ENCODE measurements at regions not wholly inside any gene's neighbourhood (a gene's known extent, or its start where the extent isn't known, plus 50 kb on each side); places are given as distances from the start of the nearest gene placed in this dataset.

DNA sequence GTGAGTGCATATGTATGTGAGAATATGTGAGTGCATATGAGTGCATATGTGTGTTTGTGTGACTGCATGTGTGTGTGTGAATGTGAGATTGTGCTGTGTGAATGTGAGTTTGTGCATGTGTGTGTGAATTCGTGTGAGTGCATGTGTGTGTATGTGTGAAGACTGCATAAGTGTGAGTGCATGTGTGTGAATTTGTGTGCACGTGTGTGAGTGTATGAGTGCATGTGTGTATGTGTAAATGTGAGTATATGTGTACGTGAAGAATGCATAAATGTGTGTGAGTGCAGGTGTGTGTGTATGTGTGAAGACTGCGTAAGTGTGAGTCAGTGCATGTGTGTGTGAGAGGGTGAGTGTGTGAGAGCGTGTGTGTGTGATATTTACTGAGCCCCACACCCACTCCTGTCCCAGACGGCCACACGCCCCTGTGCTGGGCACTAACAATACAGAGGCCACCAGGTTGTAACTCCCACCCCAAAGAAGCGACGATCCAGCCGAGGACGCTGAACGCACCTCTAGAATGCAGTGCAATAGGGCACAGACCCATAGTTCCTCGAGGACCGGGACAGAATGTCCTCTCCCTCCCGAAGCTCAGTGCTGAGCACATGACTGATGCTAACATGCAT, 97.8 kb downstream of the C16orf95 start:
- Histone ChIP-seq H3K36me3 (ENCODE audit: control insufficient read depth, insufficient read depth, low read length) (no peaks in the 10 kb centered on the region), H3K27ac (ENCODE audit: low read length) (no peak overlapping the region), H3K9me3 (ENCODE audit: control insufficient read depth, insufficient read depth, low read length) (no peaks in the 10 kb centered on the region), H3K27me3 (ENCODE audit: control insufficient read depth, insufficient read depth, low read length) (no peaks in the 10 kb centered on the region), H3K4me1 (ENCODE audit: control insufficient read depth, insufficient read depth, low read length) (no peaks in the 10 kb centered on the region), H3K4me3 (ENCODE audit: low read length) (no peak overlapping the region)
- no peak for DNase-seq (ENCODE audit: low read depth, low spot score)
- WGBS (ENCODE audit: insufficient coverage, insufficient read length): 100% methylated on average over 4 of the region's 15 CpGs

DNA sequence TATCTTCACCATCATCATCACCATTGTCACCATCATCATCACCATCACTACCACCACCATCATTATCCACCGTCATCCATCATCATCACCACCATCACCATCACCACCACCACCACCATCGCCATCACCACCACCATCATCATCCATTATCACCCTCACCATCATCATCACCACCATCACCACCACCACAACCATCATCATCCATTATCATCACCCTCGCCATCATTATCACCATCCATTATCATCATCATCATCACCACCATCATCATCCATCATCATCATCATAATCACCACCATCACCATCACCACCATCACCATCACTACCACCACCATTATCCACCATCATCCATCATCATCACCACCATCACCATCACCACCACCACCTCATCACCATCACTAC, 95.6 kb downstream of the C16orf95 start:
- Histone ChIP-seq H3K9me3 (ENCODE audit: control insufficient read depth, insufficient read depth, low read length) (no peaks in the 10 kb centered on the region), H3K27ac (ENCODE audit: low read length) (no peak overlapping the region), H3K36me3 (ENCODE audit: control insufficient read depth, insufficient read depth, low read length) (no peaks in the 10 kb centered on the region), H3K4me1 (ENCODE audit: control insufficient read depth, insufficient read depth, low read length) (no peaks in the 10 kb centered on the region), H3K27me3 (ENCODE audit: control insufficient read depth, insufficient read depth, low read length) (no peaks in the 10 kb centered on the region), H3K4me3 (ENCODE audit: low read length) (no peak overlapping the region)
- 90% methylated on average over 3 of the region's 3 CpGs for WGBS (ENCODE audit: insufficient coverage, insufficient read length)
- no peak for DNase-seq (ENCODE audit: low read depth, low spot score)

DNA sequence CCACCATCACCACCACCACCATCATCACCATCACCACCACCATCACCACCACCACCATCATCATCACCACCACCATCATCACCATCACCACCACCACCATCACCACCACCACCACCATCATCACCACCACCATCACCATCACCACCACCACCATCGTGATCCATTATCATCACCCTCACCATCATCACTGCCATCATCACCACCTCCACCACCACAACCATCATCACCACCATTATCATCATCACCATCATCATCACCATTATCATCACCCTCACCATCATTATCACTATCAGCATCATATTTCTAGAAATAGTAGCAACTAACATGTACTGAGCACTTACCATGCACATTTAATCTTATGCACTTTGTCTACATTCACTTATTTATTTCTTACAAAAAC, 94.9 kb downstream of the C16orf95 start:
- no CpG with 5 or more reads among the region's 1 CpG for WGBS (ENCODE audit: insufficient coverage, insufficient read length)
- H3K9me3 ChIP-seq (ENCODE audit: control insufficient read depth, insufficient read depth, low read length): no peaks in the 10 kb centered on the region
- no peak overlapping the region for H3K27ac ChIP-seq (ENCODE audit: low read length)

DNA sequence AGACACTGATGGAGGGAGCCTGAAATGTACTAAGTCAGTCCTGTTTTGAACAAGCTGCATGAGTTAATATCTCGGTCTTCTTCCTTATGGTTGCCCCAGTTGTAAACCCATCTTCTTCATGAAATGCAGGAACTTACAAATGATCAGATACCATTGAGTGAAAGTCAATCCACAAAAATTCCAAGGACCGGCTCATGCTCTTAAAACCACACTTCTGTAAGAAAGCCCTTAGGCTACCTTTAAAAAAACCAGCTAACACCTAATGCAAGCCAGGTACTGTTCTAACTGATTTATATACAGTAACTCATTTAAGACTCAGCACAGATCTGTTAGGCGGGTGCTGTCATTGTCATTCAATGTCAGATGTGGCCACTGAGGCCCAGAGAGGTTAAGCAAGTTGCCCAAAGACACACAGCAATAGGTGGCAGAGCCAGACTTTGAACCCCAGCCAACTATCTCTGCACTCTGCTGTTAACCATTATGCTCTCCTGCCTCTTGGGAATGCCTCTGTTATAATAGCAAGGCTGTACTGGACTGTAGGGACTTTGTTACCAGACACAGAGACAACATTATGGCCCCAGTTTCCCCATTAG, 93.4 kb downstream of the C16orf95 start:
- Histone ChIP-seq H3K27me3 (ENCODE audit: control insufficient read depth, insufficient read depth, low read length) (no peaks in the 10 kb centered on the region), H3K27ac (ENCODE audit: low read length) (no peak overlapping the region), H3K9me3 (ENCODE audit: control insufficient read depth, insufficient read depth, low read length) (no peaks in the 10 kb centered on the region), H3K4me1 (ENCODE audit: control insufficient read depth, insufficient read depth, low read length) (no peaks in the 10 kb centered on the region; the same call in 1 of the 2 replicates), H3K4me3 (ENCODE audit: low read length) (no peak overlapping the region), H3K36me3 (ENCODE audit: control insufficient read depth, insufficient read depth, low read length) (no peaks in the 10 kb centered on the region)
- WGBS (ENCODE audit: insufficient coverage, insufficient read length): no CpG with 5 or more reads among the region's 3 CpGs
- DNase-seq (ENCODE audit: low read depth, low spot score): no peak

More for the DNA sequence above, 94.9 kb downstream of the C16orf95 start:
- Histone ChIP-seq H3K4me1 (ENCODE audit: control insufficient read depth, insufficient read depth, low read length) (no peaks in the 10 kb centered on the region), H3K36me3 (ENCODE audit: control insufficient read depth, insufficient read depth, low read length) (no peaks in the 10 kb centered on the region), H3K4me3 (ENCODE audit: low read length) (no peak overlapping the region), H3K27me3 (ENCODE audit: control insufficient read depth, insufficient read depth, low read length) (no peaks in the 10 kb centered on the region)
- DNase-seq (ENCODE audit: low read depth, low spot score): no peak

DNA sequence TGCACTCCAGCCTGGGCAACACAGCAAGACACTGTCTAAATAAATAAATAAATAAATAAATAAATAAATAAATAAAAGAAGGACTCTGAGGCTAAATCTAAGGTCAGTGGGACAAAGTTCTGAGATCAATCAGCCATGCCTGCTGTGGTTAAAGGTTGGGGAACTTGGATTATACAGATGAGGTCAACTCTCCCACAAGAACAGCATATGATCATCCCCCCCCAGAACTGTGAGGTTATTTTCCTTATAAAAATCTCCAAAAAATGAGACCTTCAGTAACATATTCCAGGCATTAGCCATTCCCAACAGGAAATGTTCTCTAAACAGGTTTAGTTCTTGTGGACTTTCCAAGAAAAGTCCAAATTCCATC, 90.3 kb downstream of the C16orf95 start:
- Histone ChIP-seq H3K9me3 (ENCODE audit: control insufficient read depth, insufficient read depth, low read length) (no peaks in the 10 kb centered on the region), H3K4me1 (ENCODE audit: control insufficient read depth, insufficient read depth, low read length) (no peaks in the 10 kb centered on the region; the same call in 1 of the 2 replicates), H3K36me3 (ENCODE audit: control insufficient read depth, insufficient read depth, low read length) (no peaks in the 10 kb centered on the region), H3K27me3 (ENCODE audit: control insufficient read depth, insufficient read depth, low read length) (no peaks in the 10 kb centered on the region), H3K27ac (ENCODE audit: low read length) (no peak overlapping the region), H3K4me3 (ENCODE audit: low read length) (no peak overlapping the region)
- DNase-seq (ENCODE audit: low read depth, low spot score): no peak

- WGBS (ENCODE audit: insufficient coverage, insufficient read length): no CpG with 5 or more reads among the region's 24 CpGs
- Histone ChIP-seq H3K27me3 (ENCODE audit: control insufficient read depth, insufficient read depth, low read length) (no peaks in the 10 kb centered on the region), H3K36me3 (ENCODE audit: control insufficient read depth, insufficient read depth, low read length) (no peaks in the 10 kb centered on the region), H3K4me3 (ENCODE audit: low read length) (no peak overlapping the region), H3K9me3 (ENCODE audit: control insufficient read depth, insufficient read depth, low read length) (no peaks in the 10 kb centered on the region; the same call in 1 of the 2 replicates), H3K27ac (ENCODE audit: low read length) (no peak overlapping the region), H3K4me1 (ENCODE audit: control insufficient read depth, insufficient read depth, low read length) (no peaks in the 10 kb centered on the region; the same call in 1 of the 2 replicates)
- no peak for DNase-seq (ENCODE audit: low read depth, low spot score)
These were observed 89.8 kb downstream of the C16orf95 start for GRCh38 chr16:87227296-87227951.

DNA sequence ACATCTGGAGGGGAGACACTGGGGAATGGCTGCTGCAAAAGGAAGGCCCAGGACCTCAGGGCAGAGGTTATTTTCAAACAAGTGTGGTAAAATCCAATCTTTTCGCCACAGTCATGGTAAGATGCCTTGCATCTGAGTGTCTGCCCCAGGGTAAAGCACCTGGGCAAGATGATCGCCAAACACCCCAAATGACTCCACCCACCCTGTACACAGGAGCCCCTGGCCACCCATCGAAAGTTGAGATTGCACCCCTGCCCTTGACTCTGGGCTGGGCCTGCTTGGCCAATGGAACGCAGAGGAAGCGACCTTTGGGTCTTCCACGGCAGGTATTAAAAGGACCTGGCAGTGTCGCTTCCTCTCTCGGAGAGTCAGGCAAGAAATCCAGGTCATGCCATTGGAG, 88.8 kb downstream of the C16orf95 start:
- Histone ChIP-seq H3K27me3 (ENCODE audit: control insufficient read depth, insufficient read depth, low read length) (no peaks in the 10 kb centered on the region), H3K4me3 (ENCODE audit: low read length) (no peak overlapping the region; the same call in 1 of the 2 replicates), H3K27ac (ENCODE audit: low read length) (no peak overlapping the region), H3K4me1 (ENCODE audit: control insufficient read depth, insufficient read depth, low read length) (no peaks in the 10 kb centered on the region; the same call in 1 of the 2 replicates), H3K9me3 (ENCODE audit: control insufficient read depth, insufficient read depth, low read length) (no peaks in the 10 kb centered on the region; the same call in 1 of the 2 replicates), H3K36me3 (ENCODE audit: control insufficient read depth, insufficient read depth, low read length) (no peaks in the 10 kb centered on the region)
- DNase-seq (ENCODE audit: low read depth, low spot score): no peak
- no CpG with 5 or more reads among the region's 8 CpGs for WGBS (ENCODE audit: insufficient coverage, insufficient read length)

- H3K27me3 ChIP-seq (ENCODE audit: control insufficient read depth, insufficient read depth, low read length): no peaks in the 10 kb centered on the region
- DNase-seq (ENCODE audit: low read depth, low spot score): no peak
- no peak overlapping the region for H3K4me3 ChIP-seq (ENCODE audit: low read length)
- H3K4me1 ChIP-seq (ENCODE audit: control insufficient read depth, insufficient read depth, low read length): no peaks in the 10 kb centered on the region; the same call in 1 of the 2 replicates
- H3K9me3 ChIP-seq (ENCODE audit: control insufficient read depth, insufficient read depth, low read length): no peaks in the 10 kb centered on the region; the same call in 1 of the 2 replicates
- H3K27ac ChIP-seq (ENCODE audit: low read length): no peak overlapping the region
- no peaks in the 10 kb centered on the region for H3K36me3 ChIP-seq (ENCODE audit: control insufficient read depth, insufficient read depth, low read length)
- WGBS (ENCODE audit: insufficient coverage, insufficient read length): no CpG with 5 or more reads among the region's 18 CpGs
These were observed 87.7 kb downstream of the C16orf95 start for GRCh38 chr16:87229230-87230188.

DNA sequence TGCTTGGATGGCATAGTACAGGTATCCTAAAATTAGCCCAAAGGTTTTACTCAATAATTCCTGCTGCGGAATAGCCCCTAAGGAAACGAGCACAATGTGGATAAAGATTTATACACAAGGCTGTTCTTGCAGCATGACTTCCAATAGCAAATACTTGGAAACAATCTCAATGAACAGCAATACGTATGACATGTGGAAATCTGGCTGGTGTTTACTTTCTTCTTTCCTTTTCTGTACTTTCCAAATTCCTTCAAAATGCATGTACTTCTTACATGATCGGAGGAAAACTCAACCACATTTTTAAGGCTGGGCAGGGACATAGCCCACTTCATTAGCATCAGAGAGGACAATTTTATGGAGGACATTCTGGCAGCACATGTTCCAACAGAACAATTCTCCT, 86.6 kb downstream of the C16orf95 start:
- H3K4me3 ChIP-seq (ENCODE audit: low read length): no peak overlapping the region
- DNase-seq (ENCODE audit: low read depth, low spot score): no peak
- H3K4me1 ChIP-seq (ENCODE audit: control insufficient read depth, insufficient read depth, low read length): no peaks in the 10 kb centered on the region; the same call in 1 of the 2 replicates
- no peaks in the 10 kb centered on the region for H3K27me3 ChIP-seq (ENCODE audit: control insufficient read depth, insufficient read depth, low read length)
- no CpG with 5 or more reads among the region's 4 CpGs for WGBS (ENCODE audit: insufficient coverage, insufficient read length)
- H3K36me3 ChIP-seq (ENCODE audit: control insufficient read depth, insufficient read depth, low read length): no peaks in the 10 kb centered on the region
- no peak overlapping the region for H3K27ac ChIP-seq (ENCODE audit: low read length)
- H3K9me3 ChIP-seq (ENCODE audit: control insufficient read depth, insufficient read depth, low read length): no peaks in the 10 kb centered on the region; the same call in 1 of the 2 replicates

DNA sequence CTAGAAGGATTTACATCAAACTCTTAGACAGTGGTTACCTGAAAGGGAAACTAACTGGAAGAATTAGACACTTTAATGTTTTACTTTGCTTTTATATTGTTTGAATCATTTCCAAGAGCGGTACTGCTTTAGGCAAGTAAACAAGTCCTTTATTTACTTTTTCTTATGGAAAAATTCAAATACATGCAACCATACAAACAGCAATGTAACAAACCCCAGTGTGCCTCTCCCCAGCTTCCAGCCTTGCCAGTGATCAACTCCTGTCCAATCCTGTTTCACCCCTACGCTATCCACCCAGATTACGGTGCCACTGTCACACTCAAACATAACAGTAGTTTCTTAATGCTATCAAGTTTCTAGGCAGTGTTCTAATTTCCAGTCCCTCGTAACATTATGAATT, 85.9 kb downstream of the C16orf95 start:
- H3K27ac ChIP-seq (ENCODE audit: low read length): no peak overlapping the region
- no peak overlapping the region for H3K4me3 ChIP-seq (ENCODE audit: low read length)
- DNase-seq (ENCODE audit: low read depth, low spot score): no peak
- H3K4me1 ChIP-seq (ENCODE audit: control insufficient read depth, insufficient read depth, low read length): no peaks in the 10 kb centered on the region; the same call in 1 of the 2 replicates
- no peaks in the 10 kb centered on the region for H3K27me3 ChIP-seq (ENCODE audit: control insufficient read depth, insufficient read depth, low read length)
- H3K36me3 ChIP-seq (ENCODE audit: control insufficient read depth, insufficient read depth, low read length): no peaks in the 10 kb centered on the region
- no peaks in the 10 kb centered on the region; the same call in 1 of the 2 replicates for H3K9me3 ChIP-seq (ENCODE audit: control insufficient read depth, insufficient read depth, low read length)
- no CpG with 5 or more reads among the region's 4 CpGs for WGBS (ENCODE audit: insufficient coverage, insufficient read length)

Data from iPS DF 6.9 (cell line).